NOMO-1 treated with DMSO at 0.1 percent for 48 hours (cell line): ENCODE measurements at regions not wholly inside any gene's neighbourhood (a gene's known extent, or its start where the extent isn't known, plus 50 kb on each side); places are given as distances from the start of the nearest gene placed in this dataset.

Experiments used
- DNase-seq: peaks from one replicate; lab custom pipeline; 2025; ENCODE audit not compliant: unreplicated experiment; lab: John Stamatoyannopoulos, UW

- no peak for DNase-seq
Observed at GRCh38 chr11:91960770-91961169, 263.8 kb upstream of the FAT3 start.

DNA sequence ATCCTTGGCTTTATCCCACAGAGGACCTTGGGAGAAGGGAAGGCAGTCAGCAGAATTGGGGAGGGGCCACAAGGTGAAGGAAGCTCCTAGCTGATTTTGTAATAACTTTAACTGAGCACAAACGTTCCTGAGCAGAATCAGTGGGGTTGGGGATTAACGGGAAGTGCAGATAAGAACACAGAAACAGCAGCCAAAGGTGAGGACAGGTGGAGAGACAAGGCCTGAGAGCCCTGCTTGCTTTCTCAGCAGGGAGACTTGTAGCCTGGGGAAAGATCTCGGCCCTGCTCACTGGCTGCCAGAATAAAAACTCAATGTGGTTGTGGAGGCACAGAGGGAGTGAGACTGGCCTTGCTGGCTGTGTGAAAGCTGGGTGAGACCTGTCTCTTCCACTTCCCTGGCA, 265.2 kb upstream of the FAT3 start:
- DNase-seq = no peak

DNA sequence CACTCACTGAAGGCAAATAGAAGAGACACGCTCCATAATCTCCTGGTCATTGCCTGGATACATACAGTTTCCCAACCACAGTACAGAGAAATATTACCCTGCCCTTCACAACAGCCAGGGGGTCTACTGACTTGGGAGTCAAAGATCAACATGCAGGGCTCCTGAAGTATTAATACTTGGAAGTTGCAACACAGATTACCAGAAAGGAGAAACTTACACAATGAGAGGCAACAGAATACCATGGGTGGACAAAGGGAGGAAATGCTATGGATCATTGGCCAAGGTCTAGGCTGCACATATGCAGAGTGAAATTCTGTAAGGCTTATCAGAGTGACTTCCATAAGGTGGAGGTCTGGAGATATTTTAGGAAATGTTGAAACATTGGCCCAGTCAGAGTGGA, 267.9 kb upstream of the FAT3 start:
- no peak for DNase-seq

- DNase-seq = no peak
Observed at GRCh38 chr11:91955206-91955605, 269.4 kb upstream of the FAT3 start.

GRCh38 chr11:91952056-91952455, 272.6 kb upstream of the FAT3 start:
- no peak for DNase-seq

- DNase-seq = no peak
Observed at GRCh38 chr11:91947215-91947820, 277.3 kb upstream of the FAT3 start.

- no peak for DNase-seq
Observed at GRCh38 chr11:91946397-91946951, 278.1 kb upstream of the FAT3 start.

GRCh38 chr11:91935120-91935519, 289.5 kb upstream of the FAT3 start:
- no peak for DNase-seq

DNA sequence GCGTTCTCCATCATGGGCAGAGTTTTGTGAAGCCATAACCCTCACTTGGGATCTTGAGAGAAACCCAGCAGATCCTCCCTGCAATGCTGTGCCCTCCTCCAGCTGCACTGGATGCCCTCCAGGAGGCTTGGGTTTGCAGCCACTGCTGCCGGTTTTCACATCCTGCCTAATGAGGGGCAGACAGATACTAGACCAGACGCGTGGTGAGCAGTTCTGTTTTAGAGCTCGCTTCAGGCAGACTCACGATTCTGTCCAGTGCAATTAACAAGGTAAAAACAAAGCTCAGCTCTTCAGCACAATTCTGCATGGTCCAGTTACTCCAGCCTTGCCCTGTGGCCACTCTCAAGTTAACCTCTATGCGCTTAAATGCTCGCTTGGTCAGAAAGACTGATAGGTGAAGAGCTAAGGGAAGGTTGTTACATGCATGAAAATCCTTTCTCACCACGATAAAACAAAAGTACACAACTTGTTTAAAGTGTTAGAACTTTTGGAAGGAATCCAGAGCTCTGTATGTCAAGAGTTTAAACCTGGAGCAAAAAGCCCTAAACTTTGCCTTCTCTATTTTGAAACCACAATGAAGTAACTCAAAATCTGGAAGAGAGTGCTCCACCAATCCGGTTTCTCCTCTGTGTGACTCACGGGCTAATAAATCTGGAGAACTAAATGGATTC, 292.3 kb upstream of the FAT3 start:
- DNase-seq = no peak

- DNase-seq = no peak
Observed at GRCh38 chr11:91927448-91927847, 297.2 kb upstream of the FAT3 start.

GRCh38 chr11:91926965-91927364, 297.7 kb upstream of the FAT3 start:
- no peak for DNase-seq

DNA sequence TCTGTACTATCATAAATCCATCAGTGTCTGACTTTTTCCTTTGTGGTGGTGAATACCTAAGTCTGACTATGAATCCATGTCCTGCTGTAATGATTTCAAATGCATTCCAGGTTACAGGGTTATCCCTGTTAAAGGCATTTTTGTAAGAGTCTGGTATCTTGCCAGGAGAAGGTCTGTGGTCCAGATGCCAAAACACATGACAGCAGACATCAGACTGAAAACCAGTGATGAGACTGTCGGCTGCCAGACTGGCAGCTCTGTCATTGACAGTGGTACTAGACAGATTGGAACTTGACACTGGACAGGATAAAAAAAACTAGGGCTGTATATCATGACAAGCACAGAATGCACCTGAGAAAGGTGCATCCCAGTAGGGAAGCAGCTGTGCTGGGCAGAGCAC, 301.8 kb upstream of the FAT3 start:
- no peak for DNase-seq

- DNase-seq = no peak
Observed at GRCh38 chr11:91921974-91922373, 302.6 kb upstream of the FAT3 start.

DNA sequence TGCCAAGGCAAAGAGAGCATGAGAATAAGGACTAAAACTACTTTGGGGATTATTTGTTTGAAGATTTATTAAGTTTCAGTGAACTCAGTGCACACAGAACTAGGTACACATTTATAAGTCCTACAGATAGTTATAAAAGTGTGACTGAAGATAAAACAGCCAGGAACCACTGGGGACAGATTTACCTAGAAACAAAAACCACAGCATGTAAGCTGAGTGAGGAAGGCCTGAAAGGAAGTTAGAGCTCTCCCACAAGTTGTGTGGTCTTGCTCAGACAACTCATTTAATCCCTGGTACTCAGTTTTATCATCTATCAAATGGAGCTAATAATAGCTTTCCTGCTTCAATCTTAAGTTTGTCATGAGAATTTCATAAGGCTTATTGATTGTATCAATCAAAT, 311.2 kb upstream of the FAT3 start:
- DNase-seq = no peak

DNA sequence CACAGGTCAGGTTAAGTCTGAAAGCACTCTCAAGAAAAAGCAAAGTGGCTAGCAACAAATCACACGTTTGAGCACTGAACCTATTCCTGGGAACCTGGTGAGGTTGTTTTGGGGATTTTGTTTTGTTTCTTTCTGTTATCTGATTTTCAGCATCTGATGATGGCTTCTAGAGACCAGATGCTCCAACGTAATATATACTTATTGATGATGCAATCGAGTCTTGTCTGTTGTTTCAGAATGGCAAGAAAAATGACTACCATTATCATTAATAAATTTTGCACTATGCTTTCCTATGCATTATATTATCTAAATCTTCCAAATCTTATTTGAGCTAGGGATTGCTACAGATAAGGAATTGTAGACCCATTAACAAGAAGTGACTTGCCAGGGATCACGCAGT, 312.3 kb upstream of the FAT3 start:
- no peak for DNase-seq

DNA sequence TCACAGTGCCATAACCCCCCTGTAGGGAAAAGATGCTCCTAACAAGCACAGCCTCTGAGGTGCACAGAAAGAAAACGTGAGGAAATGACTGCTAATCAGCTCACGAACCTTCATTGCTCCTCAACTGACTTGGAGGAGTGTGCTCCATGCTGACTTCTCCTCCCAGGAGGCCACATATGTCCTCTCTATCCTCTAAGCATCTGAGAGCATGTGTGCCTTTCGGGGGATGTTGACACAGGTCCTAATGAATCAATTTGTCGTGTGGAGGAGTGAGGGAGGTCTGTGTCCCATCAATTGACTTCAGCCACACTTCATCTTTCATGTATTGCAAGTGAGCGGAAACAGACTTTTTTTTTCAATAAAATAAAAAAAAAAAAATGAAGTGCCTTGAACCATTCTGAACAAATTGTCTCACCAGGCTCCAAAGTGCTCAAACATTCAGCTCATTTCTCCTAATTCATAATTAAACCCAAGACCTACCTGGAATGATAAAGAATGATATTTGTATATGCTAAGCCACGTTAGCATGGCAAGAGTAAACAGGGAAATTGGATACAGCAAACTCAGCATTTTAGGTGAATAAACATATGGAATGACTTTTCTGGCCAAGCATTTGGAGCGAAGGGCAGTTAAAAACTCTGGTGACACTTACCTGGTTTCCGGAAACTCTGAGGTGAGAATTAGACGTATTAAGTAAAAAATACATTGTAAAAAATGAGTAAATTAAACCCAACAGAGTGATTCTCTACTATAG, 317.6 kb upstream of the FAT3 start:
- DNase-seq = no peak

- no peak for DNase-seq
Observed at GRCh38 chr11:91904792-91905785, 319.5 kb upstream of the FAT3 start.

- no peak for DNase-seq
Observed at GRCh38 chr11:91902312-91902711, 322.3 kb upstream of the FAT3 start.

- no peak for DNase-seq
Observed at GRCh38 chr11:91880660-91881059, 344.0 kb upstream of the FAT3 start.

GRCh38 chr11:91876746-91877145, 347.9 kb upstream of the FAT3 start:
- no peak for DNase-seq

DNA sequence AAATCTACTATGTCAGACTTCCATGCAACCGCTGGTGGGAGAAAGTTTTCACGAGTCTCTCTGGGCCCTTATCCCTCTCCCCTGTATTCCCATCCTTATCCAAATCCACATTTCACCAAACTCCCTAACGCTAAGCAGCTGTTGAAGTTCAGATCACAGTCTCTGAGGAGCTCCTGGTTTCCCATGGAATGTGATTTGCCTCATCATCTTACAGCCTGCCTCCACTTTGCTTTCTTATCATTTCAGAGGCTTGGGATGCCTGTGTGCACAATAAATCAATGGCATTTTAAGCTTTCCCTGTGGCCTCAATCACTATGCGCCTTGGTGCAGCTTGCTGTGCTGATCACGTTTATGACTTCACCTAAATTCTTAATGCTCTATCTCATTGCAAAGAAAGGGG, 352.4 kb upstream of the FAT3 start:
- DNase-seq = no peak
